Dendritic cell treated with granulocyte-macrophage colony-stimulating factor and Interleukin-4, amounts not matched to agents 40 ng/mL and 50 ng/mL, for 4 days (primary cell): ENCODE measurements at regions not wholly inside any gene's neighbourhood (a gene's known extent, or its start where the extent isn't known, plus 50 kb on each side); places are given as distances from the start of the nearest gene placed in this dataset.
"Not testable (repeated sequence)": the region's sequence is repeated elsewhere in the genome, so short reads cannot be mapped to it uniquely, and the experiment has no call there.

Source experiments
- H3K27ac Mint-ChIP-seq: one replicate; pipeline ENCODE4 v1.8.0; 2022; ENCODE audit warnings: mild to moderate bottlenecking, mixed read lengths
- H3K27me3 Mint-ChIP-seq: one replicate; pipeline ENCODE4 v1.8.0; 2022; ENCODE audit warnings: mild to moderate bottlenecking, mixed read lengths
- H3K36me3 Mint-ChIP-seq: one replicate; pipeline ENCODE4 v1.8.0; 2022; ENCODE audit warnings: low read depth, mixed read lengths
- H3K4me1 Mint-ChIP-seq: one replicate; pipeline ENCODE4 v1.8.0; 2022; ENCODE audit warnings: low read depth, mixed read lengths
- H3K4me3 Mint-ChIP-seq: one replicate; pipeline ENCODE4 v1.8.0; 2022; ENCODE audit warnings: mild to moderate bottlenecking, moderate library complexity, mixed read lengths
- H3K9me3 Mint-ChIP-seq: one replicate; pipeline ENCODE4 v1.8.0; 2022; ENCODE audit warnings: mixed read lengths
- intact Hi-C: fragments of 100-400 bp; cut with micrococcal nuclease; formaldehyde crosslinking; loops from one replicate; pipeline ENCODE4 v1.15.0; 2022

GRCh38 chr11:41622707-41623359, 163.4 kb upstream of the LRRC4C start:
- no peak overlapping the region for H3K27ac Mint-ChIP-seq
- intact Hi-C loops = no loop called here
- no peaks in the 10 kb centered on the region for H3K27me3 Mint-ChIP-seq
- H3K4me3 Mint-ChIP-seq = no peak overlapping the region
- no peaks in the 10 kb centered on the region for H3K36me3 Mint-ChIP-seq
- H3K4me1 Mint-ChIP-seq = no peaks in the 10 kb centered on the region
- peaks cover 21% of the 10 kb centered on the region for H3K9me3 Mint-ChIP-seq

DNA sequence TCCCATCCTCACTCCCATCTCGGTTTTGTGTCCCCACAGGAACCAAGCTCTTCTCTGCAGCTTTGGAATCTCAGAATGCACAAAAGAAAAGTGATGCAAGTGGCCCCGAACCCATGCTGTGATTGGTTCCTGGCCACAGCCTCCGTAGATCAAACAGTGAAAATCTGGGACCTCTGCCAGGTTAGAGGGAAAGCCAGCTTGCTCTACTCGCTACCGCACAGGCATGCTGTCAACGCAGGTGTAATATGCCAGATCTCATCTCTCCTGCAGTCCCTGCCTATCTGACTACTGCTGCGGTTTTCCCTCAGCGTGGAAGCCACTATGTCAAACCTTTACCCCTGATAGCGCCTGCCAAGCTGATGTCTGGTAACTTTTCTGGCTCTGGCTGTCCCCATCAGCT, 200.5 kb upstream of the LRRC4C start:
- Mint-ChIP-seq H3K27ac (no peak overlapping the region), H3K4me1 (no peaks in the 10 kb centered on the region), H3K27me3 (no peaks in the 10 kb centered on the region), H3K4me3 (no peak overlapping the region), H3K36me3 (no peaks in the 10 kb centered on the region), H3K9me3 (peaks cover 30% of the 10 kb centered on the region)
- intact Hi-C loops = no loop called here

DNA sequence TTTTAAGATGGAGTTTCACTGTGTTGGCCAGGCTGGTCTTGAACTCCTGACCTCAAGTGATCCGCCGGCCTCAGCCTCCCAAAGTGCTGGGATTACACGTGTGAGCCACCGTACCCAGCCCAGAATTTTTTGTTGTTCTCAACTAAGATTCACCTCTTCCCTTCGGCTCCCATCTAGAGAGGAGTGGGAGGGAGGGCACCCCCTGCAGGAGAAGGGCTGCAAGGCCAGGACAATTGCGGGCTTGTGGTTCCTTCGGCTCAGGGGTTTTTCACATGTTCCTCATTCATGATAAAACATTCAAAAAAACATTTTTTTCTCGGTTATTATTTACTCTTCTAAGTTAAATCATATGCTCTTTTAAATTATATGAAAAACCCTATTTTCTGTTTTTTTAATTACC, 201.1 kb upstream of the LRRC4C start:
- intact Hi-C loops = no loop called here
- H3K36me3 Mint-ChIP-seq = no peaks in the 10 kb centered on the region
- no peaks in the 10 kb centered on the region for H3K27me3 Mint-ChIP-seq
- H3K4me1 Mint-ChIP-seq = no peaks in the 10 kb centered on the region
- no peak overlapping the region for H3K4me3 Mint-ChIP-seq
- no peak overlapping the region for H3K27ac Mint-ChIP-seq
- H3K9me3 Mint-ChIP-seq = peaks cover 24% of the 10 kb centered on the region

DNA sequence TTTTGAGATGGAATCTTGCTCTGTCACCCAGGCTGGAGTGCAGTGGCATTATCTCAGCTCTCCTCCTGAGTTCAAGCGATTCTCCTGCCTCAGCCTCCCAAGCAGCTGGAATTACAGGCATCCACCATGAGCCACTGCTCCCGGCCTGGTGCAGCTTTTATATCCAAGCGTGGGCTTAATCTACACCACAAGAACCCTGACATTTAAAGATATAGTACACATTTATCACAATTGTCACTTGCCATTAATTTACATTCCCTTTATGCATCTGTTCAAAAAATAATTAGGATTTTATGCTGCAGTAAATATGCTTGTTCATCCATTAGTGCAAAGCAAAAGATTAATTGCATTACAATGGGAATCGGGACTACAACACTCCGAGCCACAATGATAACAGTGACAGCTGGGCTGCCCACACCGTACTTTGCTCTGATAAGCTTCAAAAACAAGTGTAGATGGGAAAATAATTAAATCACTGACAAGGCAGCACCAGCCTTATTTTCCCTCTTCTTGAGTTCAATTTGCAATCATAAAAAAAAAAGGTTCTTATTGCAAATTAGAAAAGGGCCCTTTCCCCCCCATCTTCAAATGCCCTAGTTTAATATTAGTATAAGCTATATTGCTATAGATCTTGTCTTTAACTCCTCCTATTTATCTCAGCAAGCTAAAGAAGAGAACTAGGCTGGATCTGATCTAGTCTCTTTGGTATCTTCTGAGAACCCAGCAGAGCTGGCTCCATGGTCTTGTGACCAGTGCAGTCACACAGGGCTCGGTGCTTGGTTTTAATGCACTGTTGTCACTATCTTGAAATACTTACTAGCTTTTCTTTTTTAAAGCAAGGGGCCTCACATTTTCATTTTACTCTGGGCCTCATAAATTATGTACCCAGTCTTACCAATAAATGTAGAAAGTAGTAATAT, 206.2 kb upstream of the LRRC4C start:
- Mint-ChIP-seq H3K4me1 (no peaks in the 10 kb centered on the region), H3K27ac (no peak overlapping the region), H3K36me3 (no peaks in the 10 kb centered on the region), H3K4me3 (no peak overlapping the region), H3K27me3 (no peaks in the 10 kb centered on the region), H3K9me3 (peaks cover 8% of the 10 kb centered on the region)
- intact Hi-C loops = no loop called here

DNA sequence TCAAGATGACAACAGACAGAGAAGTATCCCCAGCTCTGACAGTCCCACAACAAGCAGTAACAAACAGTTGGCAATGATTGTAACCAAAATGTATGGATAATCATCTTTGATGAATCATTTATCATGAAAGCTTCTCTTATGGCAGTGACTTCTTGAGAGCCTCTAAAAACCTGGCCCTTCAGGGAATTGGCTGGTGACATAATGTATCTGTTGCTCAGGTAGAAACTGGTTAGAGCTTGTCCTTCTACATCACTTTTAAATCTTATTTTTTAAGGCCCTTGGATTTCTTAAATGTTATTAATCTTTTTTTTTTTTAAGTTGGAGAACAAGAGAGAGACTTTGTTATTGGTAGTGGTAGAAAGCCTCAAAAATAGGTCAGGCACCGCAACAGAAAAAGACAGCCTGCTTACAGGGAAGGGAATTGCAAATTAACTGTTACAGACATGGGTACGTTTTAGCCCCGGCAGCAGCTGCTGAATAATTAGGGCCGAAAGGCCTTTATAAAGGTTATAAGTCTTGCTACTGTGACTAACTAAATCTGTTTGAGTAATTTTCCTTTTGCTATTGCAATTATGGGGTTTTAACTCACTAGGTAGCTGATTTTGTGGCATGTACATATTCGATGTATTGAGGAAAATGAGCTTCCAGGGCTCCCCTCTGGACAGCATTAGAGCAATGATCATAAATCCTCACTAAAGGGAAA, 207.7 kb upstream of the LRRC4C start:
- no peaks in the 10 kb centered on the region for H3K36me3 Mint-ChIP-seq
- intact Hi-C loops = no loop called here
- no peaks in the 10 kb centered on the region for H3K4me1 Mint-ChIP-seq
- no peak overlapping the region for H3K27ac Mint-ChIP-seq
- no peak overlapping the region for H3K4me3 Mint-ChIP-seq
- no peaks in the 10 kb centered on the region for H3K27me3 Mint-ChIP-seq
- H3K9me3 Mint-ChIP-seq = peaks cover 8% of the 10 kb centered on the region

GRCh38 chr11:41675205-41675604, 215.8 kb upstream of the LRRC4C start:
- Mint-ChIP-seq H3K4me1 (no peaks in the 10 kb centered on the region), H3K9me3 (no peaks in the 10 kb centered on the region), H3K27ac (no peak overlapping the region), H3K4me3 (no peak overlapping the region), H3K27me3 (no peaks in the 10 kb centered on the region), H3K36me3 (no peaks in the 10 kb centered on the region)
- intact Hi-C loops = no loop called here

GRCh38 chr11:41713030-41713429, 253.6 kb upstream of the LRRC4C start:
- Mint-ChIP-seq H3K36me3 (no peaks in the 10 kb centered on the region), H3K9me3 (peaks cover 22% of the 10 kb centered on the region), H3K27me3 (no peaks in the 10 kb centered on the region), H3K4me1 (no peaks in the 10 kb centered on the region), H3K27ac (no peak overlapping the region), H3K4me3 (no peak overlapping the region)
- intact Hi-C loops = no loop called here

- Mint-ChIP-seq H3K4me1 (no peaks in the 10 kb centered on the region), H3K4me3 (no peak overlapping the region), H3K9me3 (peaks cover 22% of the 10 kb centered on the region), H3K27me3 (no peaks in the 10 kb centered on the region), H3K36me3 (no peaks in the 10 kb centered on the region), H3K27ac (no peak overlapping the region)
- intact Hi-C loops = no loop called here
These were observed 254.6 kb upstream of the LRRC4C start for GRCh38 chr11:41714101-41714500.

- H3K4me1 Mint-ChIP-seq = no peaks in the 10 kb centered on the region
- no peaks in the 10 kb centered on the region for H3K27me3 Mint-ChIP-seq
- H3K27ac Mint-ChIP-seq = no peak overlapping the region
- H3K36me3 Mint-ChIP-seq = no peaks in the 10 kb centered on the region
- H3K4me3 Mint-ChIP-seq = no peak overlapping the region
- intact Hi-C loops = no loop called here
- peaks cover 30% of the 10 kb centered on the region for H3K9me3 Mint-ChIP-seq
These were observed 257.4 kb upstream of the LRRC4C start for GRCh38 chr11:41716862-41717261.

DNA sequence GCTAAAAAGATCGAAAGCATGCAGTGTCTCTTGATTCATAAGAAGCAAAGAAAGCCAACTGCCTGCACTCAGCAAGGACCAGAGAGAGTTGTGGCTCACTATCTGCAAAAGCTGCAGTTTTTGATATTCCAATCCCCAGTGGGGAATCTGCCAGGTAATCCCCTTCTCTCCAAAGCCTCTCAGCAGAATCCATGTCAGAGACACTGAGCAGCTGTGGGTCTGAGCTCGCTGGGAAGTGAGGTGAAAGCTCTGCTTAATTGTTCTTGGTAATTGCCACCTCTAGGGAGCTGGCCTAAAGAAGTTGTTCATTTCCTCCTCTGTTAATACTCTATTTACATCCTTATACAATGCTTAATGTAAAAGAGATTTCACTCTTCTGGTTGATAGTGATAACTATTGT, 261.3 kb upstream of the LRRC4C start:
- no peaks in the 10 kb centered on the region for H3K27me3 Mint-ChIP-seq
- peaks cover 41% of the 10 kb centered on the region for H3K9me3 Mint-ChIP-seq
- intact Hi-C loops = no loop called here
- H3K36me3 Mint-ChIP-seq = no peaks in the 10 kb centered on the region
- no peaks in the 10 kb centered on the region for H3K4me1 Mint-ChIP-seq
- H3K4me3 Mint-ChIP-seq = no peak overlapping the region
- no peak overlapping the region for H3K27ac Mint-ChIP-seq

- H3K27ac Mint-ChIP-seq, H3K36me3 Mint-ChIP-seq, H3K27me3 Mint-ChIP-seq, intact Hi-C loops, H3K4me1 Mint-ChIP-seq, H3K4me3 Mint-ChIP-seq: not testable (repeated sequence)
- H3K9me3 Mint-ChIP-seq = peaks cover 49% of the 10 kb centered on the region
These were observed 268.7 kb upstream of the LRRC4C start for GRCh38 chr11:41728161-41728560.

- H3K4me1 Mint-ChIP-seq = no peaks in the 10 kb centered on the region
- intact Hi-C loops = no loop called here
- H3K36me3 Mint-ChIP-seq = no peaks in the 10 kb centered on the region
- H3K27me3 Mint-ChIP-seq = no peaks in the 10 kb centered on the region
- H3K4me3 Mint-ChIP-seq = no peak overlapping the region
- no peak overlapping the region for H3K27ac Mint-ChIP-seq
- peaks cover 34% of the 10 kb centered on the region for H3K9me3 Mint-ChIP-seq
These were observed 315.8 kb upstream of the LRRC4C start for GRCh38 chr11:41775296-41775695.

GRCh38 chr11:41779401-41779960, 320.0 kb upstream of the LRRC4C start:
- intact Hi-C loops = no loop called here
- Mint-ChIP-seq H3K9me3 (peaks cover 30% of the 10 kb centered on the region), H3K36me3 (no peaks in the 10 kb centered on the region), H3K27me3 (no peaks in the 10 kb centered on the region), H3K27ac (no peak overlapping the region), H3K4me1 (no peaks in the 10 kb centered on the region), H3K4me3 (no peak overlapping the region)

DNA sequence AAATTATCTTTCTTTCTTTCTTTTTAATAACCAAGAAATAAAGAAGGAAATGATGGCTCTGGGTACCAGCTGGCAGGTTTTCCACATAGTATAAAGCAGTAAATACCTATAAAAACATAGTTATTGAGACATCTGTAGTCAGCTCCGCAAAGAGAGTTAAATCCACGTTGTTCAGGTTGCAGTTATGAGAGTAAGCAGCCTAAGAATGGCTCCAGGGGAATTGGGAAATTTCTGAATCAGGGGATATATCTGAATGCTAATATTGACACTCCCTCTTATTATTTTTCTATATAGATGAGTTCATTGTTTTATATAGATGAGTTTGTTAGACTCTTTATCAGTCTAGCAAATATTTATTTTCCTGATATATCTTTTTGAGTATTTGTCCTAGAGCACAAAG, 322.0 kb upstream of the LRRC4C start:
- H3K9me3 Mint-ChIP-seq = peaks cover 26% of the 10 kb centered on the region
- H3K4me3 Mint-ChIP-seq = no peak overlapping the region

More for the DNA sequence above, 322.0 kb upstream of the LRRC4C start:
- Mint-ChIP-seq H3K4me1 (no peaks in the 10 kb centered on the region), H3K27ac (no peak overlapping the region), H3K36me3 (no peaks in the 10 kb centered on the region), H3K27me3 (no peaks in the 10 kb centered on the region)
- intact Hi-C loops = no loop called here
